ENCODE measurements at regions not wholly inside any gene's neighbourhood (a gene's known extent, or its start where the extent isn't known, plus 50 kb on each side); places are given as distances from the start of the nearest gene placed in this dataset.

DNA sequence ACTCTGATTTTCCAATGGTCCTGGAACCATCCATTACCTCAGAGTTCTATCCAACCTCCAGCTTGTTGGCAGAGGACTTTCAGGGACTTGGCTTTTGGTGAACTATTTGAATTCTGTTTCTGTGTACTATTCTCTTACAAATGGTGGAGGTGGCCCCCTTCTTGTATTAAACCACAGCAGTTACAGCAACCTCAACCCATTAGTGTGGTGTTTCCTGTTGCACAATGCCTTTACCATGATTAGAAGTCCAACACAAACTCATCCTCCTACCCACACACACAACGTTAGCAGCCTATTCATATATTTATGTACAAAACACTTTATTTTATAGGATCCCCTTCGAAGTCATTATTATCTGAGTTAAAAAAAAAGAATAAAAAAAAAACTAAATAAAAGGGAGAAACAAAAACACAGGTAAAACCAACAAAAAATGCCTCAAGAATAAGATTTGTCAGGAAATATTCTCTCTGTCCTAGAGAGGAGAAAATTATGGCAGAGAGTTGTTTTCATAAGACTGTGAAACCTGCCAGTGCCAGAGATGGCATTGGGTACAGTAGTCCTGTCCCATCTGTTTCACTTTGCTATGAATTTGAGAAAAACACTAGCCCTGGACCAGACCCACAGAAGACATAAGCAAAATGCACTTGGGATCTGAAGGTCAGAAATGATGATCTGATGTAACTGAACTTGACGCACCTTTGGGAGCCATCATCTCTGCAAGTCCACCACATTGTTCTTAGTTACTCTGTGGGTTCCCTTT, 1896.0 kb upstream of the PIK3C3 start:
- no peak for DNase-seq (ENCODE audit: low read depth, low spot score)
- Histone ChIP-seq H3K9ac (ENCODE audit: insufficient read length, low read depth) (no peak overlapping the region), H3K36me3 (ENCODE audit: insufficient read depth, insufficient read length, low read length) (no peaks in the 10 kb centered on the region), H3K27me3 (ENCODE audit: insufficient read depth, insufficient read length) (no peaks in the 10 kb centered on the region), H3K4me3 (ENCODE audit: insufficient read length, low read depth) (no peak overlapping the region), H3K4me1 (ENCODE audit: insufficient read depth, insufficient read length) (no peaks in the 10 kb centered on the region), H3K9me3 (ENCODE audit: insufficient read depth, low read length) (no peaks in the 10 kb centered on the region)
- TF ChIP-seq ZNF274 (IDR thresholded peaks at IDR 0.05; ENCODE audit: low read depth, low read length) (no peak), YY1 (IDR thresholded peaks at IDR 0.05; ENCODE audit: insufficient read depth, insufficient read length) (no peak), SUZ12 (IDR thresholded peaks at IDR 0.05; ENCODE audit: extremely low read depth, insufficient read depth, insufficient read length) (no peak)

DNA sequence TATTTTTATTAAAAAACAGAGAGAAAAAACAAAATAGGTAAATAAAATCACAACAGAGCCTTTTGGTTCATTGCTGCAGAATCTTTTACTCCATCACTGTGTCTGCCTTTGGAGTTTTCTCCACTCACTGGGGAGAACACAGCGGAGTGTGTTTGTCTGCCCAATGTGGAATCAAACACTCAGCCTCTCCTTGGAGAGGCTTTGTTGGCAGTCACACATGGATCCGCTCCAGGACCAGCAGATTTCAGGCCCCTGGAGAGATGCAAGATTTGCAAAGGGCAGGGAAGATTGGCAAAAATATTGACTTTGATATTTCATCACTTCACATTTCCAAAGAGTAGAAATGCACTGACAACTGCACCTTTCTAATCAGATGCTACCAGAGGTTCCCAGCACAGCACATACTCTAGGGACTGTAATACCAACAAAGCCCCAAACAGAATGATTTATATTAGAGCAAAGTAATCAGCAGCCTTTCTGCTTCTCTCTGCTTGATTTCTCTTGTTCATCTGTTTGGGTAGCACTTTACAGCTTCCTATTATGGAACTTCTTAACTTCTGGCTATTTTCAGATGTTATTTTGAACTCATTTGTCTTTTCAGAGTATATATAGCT, 1898.8 kb upstream of the PIK3C3 start:
- Histone ChIP-seq H3K4me3 (ENCODE audit: insufficient read length, low read depth) (no peak overlapping the region), H3K4me1 (ENCODE audit: insufficient read depth, insufficient read length) (no peaks in the 10 kb centered on the region), H3K27me3 (ENCODE audit: insufficient read depth, insufficient read length) (no peaks in the 10 kb centered on the region), H3K36me3 (ENCODE audit: insufficient read depth, insufficient read length, low read length) (no peaks in the 10 kb centered on the region), H3K9ac (ENCODE audit: insufficient read length, low read depth) (no peak overlapping the region), H3K9me3 (ENCODE audit: insufficient read depth, low read length) (no peaks in the 10 kb centered on the region)
- TF ChIP-seq ZNF274 (IDR thresholded peaks at IDR 0.05; ENCODE audit: low read depth, low read length) = no peak
- no peak for DNase-seq (ENCODE audit: low read depth, low spot score)

DNA sequence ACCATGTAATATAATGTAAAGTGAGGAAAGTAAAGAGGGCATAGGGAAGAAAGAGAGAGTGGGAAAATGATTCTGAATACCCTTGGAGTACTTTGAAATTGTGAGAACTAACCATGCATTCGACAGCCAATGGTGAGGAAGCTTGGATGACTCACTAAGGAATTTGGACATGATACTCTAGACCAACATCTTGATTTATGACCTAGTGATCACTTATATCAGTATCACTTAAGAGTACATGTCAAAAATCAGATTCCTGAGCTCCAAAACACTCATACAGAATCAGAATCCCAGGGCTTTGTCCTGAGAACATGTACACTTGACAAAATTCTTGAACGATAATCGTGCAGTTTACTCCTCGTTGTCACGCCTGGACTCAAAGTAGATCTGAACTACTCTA, 1899.8 kb upstream of the PIK3C3 start:
- no peak for DNase-seq (ENCODE audit: low read depth, low spot score)
- Histone ChIP-seq H3K4me3 (ENCODE audit: insufficient read length, low read depth) (no peak overlapping the region), H3K9ac (ENCODE audit: insufficient read length, low read depth) (no peak overlapping the region), H3K4me1 (ENCODE audit: insufficient read depth, insufficient read length) (no peaks in the 10 kb centered on the region), H3K9me3 (ENCODE audit: insufficient read depth, low read length) (no peaks in the 10 kb centered on the region), H3K27me3 (ENCODE audit: insufficient read depth, insufficient read length) (no peaks in the 10 kb centered on the region), H3K36me3 (ENCODE audit: insufficient read depth, insufficient read length, low read length) (no peaks in the 10 kb centered on the region)
- TF ChIP-seq YY1 (IDR thresholded peaks at IDR 0.05; ENCODE audit: insufficient read depth, insufficient read length) = no peak
- TF ChIP-seq SUZ12 (IDR thresholded peaks at IDR 0.05; ENCODE audit: extremely low read depth, insufficient read depth, insufficient read length) = no peak
- no peak for TF ChIP-seq ZNF274 (IDR thresholded peaks at IDR 0.05; ENCODE audit: low read depth, low read length)

DNA sequence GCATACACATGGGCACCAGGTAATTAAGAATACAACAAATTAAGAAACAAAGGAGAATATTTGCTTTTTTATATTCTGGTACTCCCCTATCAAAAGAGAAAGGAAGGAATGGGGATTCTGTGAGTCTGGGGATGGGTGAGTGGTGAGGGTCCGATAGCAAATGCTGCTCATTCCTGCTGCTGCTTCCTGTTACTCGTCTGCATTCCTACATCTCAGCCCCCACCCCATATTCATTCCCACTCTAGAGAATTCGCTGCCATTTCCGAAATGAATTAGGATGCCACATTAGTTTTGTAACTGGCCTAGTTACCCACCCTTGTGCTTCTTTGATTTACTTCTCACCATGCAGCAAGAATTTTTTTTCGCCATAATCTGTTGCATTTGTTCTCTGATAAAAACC, 1905.3 kb upstream of the PIK3C3 start:
- Histone ChIP-seq H3K9me3 (ENCODE audit: insufficient read depth, low read length) (no peaks in the 10 kb centered on the region), H3K4me1 (ENCODE audit: insufficient read depth, insufficient read length) (no peaks in the 10 kb centered on the region), H3K36me3 (ENCODE audit: insufficient read depth, insufficient read length, low read length) (no peaks in the 10 kb centered on the region), H3K4me3 (ENCODE audit: insufficient read length, low read depth) (no peak overlapping the region), H3K9ac (ENCODE audit: insufficient read length, low read depth) (no peak overlapping the region), H3K27me3 (ENCODE audit: insufficient read depth, insufficient read length) (no peaks in the 10 kb centered on the region)
- TF ChIP-seq ZNF274 (IDR thresholded peaks at IDR 0.05; ENCODE audit: low read depth, low read length) = no peak
- no peak for DNase-seq (ENCODE audit: low read depth, low spot score)

DNA sequence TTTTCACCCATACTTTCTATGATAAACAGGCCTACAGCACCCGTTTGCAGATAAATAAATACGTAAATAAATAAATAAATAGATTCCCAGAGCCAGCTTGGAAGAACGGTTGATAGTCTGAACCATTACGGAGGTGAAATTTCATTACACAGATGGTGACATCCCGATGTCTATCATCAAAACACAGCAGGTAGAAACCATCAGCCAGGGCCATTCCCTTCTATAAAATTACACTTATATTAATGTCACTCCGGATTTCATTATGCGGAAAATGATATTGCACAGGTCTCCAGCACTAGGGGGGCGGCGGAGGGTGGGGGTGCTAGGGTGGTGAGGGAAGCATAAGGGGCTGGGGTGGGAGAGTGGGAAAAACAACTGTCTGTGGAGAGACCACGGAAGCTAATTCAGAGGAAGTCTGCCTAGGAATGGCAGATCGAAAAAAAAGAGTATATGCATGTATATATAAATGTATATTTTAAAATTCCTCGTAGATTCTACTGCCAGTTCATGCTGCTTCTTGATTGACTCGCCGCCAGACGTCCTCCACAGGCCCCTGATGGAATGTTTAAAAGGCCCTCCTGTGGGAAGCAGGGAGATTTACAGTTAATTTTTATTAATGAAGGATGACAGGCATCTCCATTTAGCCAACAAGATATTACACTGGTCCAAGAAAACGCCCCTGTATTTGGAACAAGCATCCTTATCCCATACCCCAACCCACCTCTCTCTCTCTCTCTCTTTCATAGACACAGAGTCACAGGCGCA, 1906.0 kb upstream of the PIK3C3 start:
- no peaks in the 10 kb centered on the region for H3K27me3 ChIP-seq (ENCODE audit: insufficient read depth, insufficient read length)
- no peak overlapping the region for H3K9ac ChIP-seq (ENCODE audit: insufficient read length, low read depth)
- H3K36me3 ChIP-seq (ENCODE audit: insufficient read depth, insufficient read length, low read length) = no peaks in the 10 kb centered on the region
- TF ChIP-seq SUZ12 (IDR thresholded peaks at IDR 0.05; ENCODE audit: extremely low read depth, insufficient read depth, insufficient read length) (no peak), ZNF274 (IDR thresholded peaks at IDR 0.05; ENCODE audit: low read depth, low read length) (no peak), YY1 (IDR thresholded peaks at IDR 0.05; ENCODE audit: insufficient read depth, insufficient read length) (no peak)
- H3K4me3 ChIP-seq (ENCODE audit: insufficient read length, low read depth) = no peak overlapping the region
- no peaks in the 10 kb centered on the region for H3K4me1 ChIP-seq (ENCODE audit: insufficient read depth, insufficient read length)
- H3K9me3 ChIP-seq (ENCODE audit: insufficient read depth, low read length) = no peaks in the 10 kb centered on the region
- DNase-seq (ENCODE audit: low read depth, low spot score) = no peak

DNA sequence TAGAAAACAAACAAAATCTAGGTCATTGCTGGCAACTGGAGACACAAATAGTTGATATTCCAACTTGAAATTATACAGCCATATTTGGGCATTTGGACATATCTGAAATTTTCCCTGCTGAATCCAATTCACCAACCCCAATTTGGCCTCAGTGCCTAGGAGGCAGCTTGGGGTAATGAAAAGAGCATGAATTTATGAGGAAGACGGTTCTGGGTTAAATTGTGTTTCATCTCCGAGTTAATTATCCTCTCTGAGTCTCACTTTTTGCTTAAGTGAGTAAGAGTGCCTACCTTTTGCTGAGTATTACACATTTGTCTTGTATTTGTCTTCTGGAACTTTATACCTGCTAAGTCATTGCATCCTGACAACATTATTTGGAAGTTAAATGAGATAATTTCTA, 1906.8 kb upstream of the PIK3C3 start:
- Histone ChIP-seq H3K9ac (ENCODE audit: insufficient read length, low read depth) (no peak overlapping the region), H3K9me3 (ENCODE audit: insufficient read depth, low read length) (no peaks in the 10 kb centered on the region), H3K4me1 (ENCODE audit: insufficient read depth, insufficient read length) (no peaks in the 10 kb centered on the region), H3K27me3 (ENCODE audit: insufficient read depth, insufficient read length) (no peaks in the 10 kb centered on the region), H3K4me3 (ENCODE audit: insufficient read length, low read depth) (no peak overlapping the region), H3K36me3 (ENCODE audit: insufficient read depth, insufficient read length, low read length) (no peaks in the 10 kb centered on the region)
- TF ChIP-seq SUZ12 (IDR thresholded peaks at IDR 0.05; ENCODE audit: extremely low read depth, insufficient read depth, insufficient read length) = no peak
- no peak for TF ChIP-seq ZNF274 (IDR thresholded peaks at IDR 0.05; ENCODE audit: low read depth, low read length)
- TF ChIP-seq YY1 (IDR thresholded peaks at IDR 0.05; ENCODE audit: insufficient read depth, insufficient read length) = no peak
- DNase-seq (ENCODE audit: low read depth, low spot score) = no peak

DNA sequence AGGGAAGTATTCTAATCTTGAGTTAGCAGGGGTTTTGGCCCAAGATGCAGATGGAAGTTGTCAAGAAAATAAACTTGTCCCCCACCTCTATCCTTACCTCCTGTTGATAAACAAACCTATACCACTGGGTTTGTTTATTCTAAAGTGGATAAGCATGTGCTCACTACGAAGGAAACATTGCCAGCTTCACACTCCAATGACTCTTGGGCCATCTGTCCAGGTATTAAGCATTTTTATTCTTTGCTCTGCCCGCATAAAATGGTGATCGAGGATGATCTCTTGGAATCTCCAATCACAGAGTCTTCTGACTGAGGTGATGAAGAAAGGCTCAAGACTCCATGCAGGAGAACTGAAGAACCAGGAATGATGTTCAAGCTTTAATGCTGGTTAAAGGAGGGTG, 1908.4 kb upstream of the PIK3C3 start:
- Histone ChIP-seq H3K27me3 (ENCODE audit: insufficient read depth, insufficient read length) (no peaks in the 10 kb centered on the region), H3K9ac (ENCODE audit: insufficient read length, low read depth) (no peak overlapping the region), H3K9me3 (ENCODE audit: insufficient read depth, low read length) (no peaks in the 10 kb centered on the region), H3K36me3 (ENCODE audit: insufficient read depth, insufficient read length, low read length) (no peaks in the 10 kb centered on the region), H3K4me3 (ENCODE audit: insufficient read length, low read depth) (no peak overlapping the region), H3K4me1 (ENCODE audit: insufficient read depth, insufficient read length) (no peaks in the 10 kb centered on the region)
- TF ChIP-seq YY1 (IDR thresholded peaks at IDR 0.05; ENCODE audit: insufficient read depth, insufficient read length) (no peak), ZNF274 (IDR thresholded peaks at IDR 0.05; ENCODE audit: low read depth, low read length) (no peak), SUZ12 (IDR thresholded peaks at IDR 0.05; ENCODE audit: extremely low read depth, insufficient read depth, insufficient read length) (no peak)
- no peak for DNase-seq (ENCODE audit: low read depth, low spot score)

All from NT2/D1 (cell line).